GM10248 (cell line): ENCODE measurements at regions not wholly inside any gene's neighbourhood (a gene's known extent, or its start where the extent isn't known, plus 50 kb on each side); places are given as distances from the start of the nearest gene placed in this dataset.
"Not testable (repeated sequence)": the region's sequence is repeated elsewhere in the genome, so short reads cannot be mapped to it uniquely, and the experiment has no call there.

Experiments
- CTCF ChIA-PET: fragments of 300-600 bp; sonication (Branson Sonifier 250); formaldehyde crosslinking; extraction: SDS; loops from one replicate; lab custom pipeline; 2021; ENCODE audit warnings: antibody characterized with exemption; lab: Yijun Ruan, JAX
- POLR2A ChIA-PET: fragments of 350-650 bp; sonication (Branson Sonifier 250); formaldehyde crosslinking; extraction: SDS; loops from one replicate; lab custom pipeline; 2020; ENCODE audit warnings: antibody characterized with exemption; lab: Yijun Ruan, JAX
- DNase-seq: peaks from one replicate; pipeline ENCODE4 v3.0.0; 2012; ENCODE audit errors: extremely low spot score
- CTCF ChIP-seq: IDR thresholded peaks from 2 replicates; pipeline ENCODE4 v1.5.1; 2012; ENCODE audit warnings: mild to moderate bottlenecking, low read depth; ENCODE audit errors: extremely low read depth, missing control alignments, control extremely low read depth

- CTCF ChIA-PET, result interaction anchor here (0.7 to 8.9 kb wide), 13 partner anchors 8 to 169 kb away, joined by 3 to 40 read pairs (median 4); no protein-coding TSS in a partner anchor
- POLR2A ChIA-PET, result no interaction called here
- DNase-seq, result peak; percentile 55
- TF ChIP-seq CTCF, result peak; percentile 9
Measured at GRCh38 chr16:85446951-85447692, 166.0 kb upstream of the GSE1 start.

DNA sequence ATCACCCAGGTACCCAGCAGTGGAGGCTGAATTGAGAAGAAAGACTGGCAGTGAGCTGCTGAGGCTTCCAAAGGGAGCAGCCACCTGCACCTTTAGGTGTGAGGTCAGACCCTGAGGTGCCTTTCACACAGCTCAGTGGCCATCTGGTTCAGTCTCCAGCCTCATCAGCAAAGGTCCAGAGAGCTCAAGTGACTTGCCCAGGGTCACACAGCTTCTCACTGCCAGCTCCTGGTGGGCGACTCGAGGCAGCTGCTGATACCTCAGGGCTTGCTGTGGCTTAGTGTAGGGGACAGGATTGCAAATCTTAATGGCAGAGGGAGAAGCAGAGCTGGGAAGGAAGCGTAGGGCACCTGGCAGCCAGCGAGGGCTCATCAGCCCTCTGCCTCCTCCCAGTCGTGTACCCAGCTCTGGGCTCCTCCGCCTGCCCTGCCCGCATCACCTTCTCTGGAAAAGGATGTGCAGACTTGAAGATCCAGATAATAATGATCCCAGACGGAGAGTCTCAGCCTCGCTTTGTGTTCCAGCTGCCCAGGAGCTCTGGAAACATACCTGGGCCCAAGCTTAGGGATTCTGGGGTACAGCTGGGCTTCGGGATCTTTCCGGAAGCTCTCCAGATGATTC is 165.3 kb upstream of the GSE1 start:
- CTCF ChIA-PET, result interaction anchor here (0.7 to 8.9 kb wide), 13 partner anchors 19 to 271 kb away, joined by 3 to 40 read pairs (median 4); no protein-coding TSS in a partner anchor
- POLR2A ChIA-PET, result no interaction called here
- TF ChIP-seq CTCF, result no peak
- DNase-seq, result no peak

DNA sequence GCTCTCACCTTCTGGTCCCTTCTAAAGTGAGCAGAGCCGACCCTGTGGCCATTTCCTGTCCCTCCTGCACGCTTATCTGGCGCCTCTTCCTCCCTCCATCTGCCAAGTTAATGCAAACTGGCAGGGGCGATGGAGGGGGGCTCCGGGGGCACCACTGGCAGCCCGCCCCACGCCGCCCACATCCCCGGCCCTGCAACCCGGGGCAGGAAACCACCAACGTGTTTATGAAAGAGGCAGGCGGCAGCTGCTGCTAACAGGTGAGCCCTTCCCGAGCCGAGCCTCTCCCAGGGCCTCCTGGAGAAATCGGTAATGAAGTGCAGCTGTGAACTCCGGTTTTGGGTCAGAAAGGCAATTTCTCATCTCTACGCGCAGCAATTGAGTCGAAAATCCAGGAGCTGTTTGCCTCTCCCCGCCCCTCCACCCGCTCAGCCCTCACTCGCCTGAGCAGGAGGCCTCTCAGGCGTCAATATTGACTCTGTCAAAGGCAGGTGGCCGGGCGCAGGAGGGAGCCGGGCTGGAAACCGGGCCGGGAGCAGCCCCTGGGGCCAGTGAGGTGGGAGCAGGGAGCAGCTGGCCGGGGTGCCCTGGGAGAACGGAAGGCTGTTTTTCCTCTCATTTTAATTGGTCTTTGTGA is 164.4 kb upstream of the GSE1 start:
- ChIA-PET CTCF (interaction anchor here (0.9 to 8.9 kb wide), 6 partner anchors 18 to 167 kb away, joined by 3 to 40 read pairs (median 4); no protein-coding TSS in a partner anchor), POLR2A (no interaction called here)
- no peak for DNase-seq
- TF ChIP-seq CTCF, result no peak

GRCh38 chr16:85449191-85449884 is 163.8 kb upstream of the GSE1 start:
- no peak for DNase-seq
- POLR2A ChIA-PET, result no interaction called here
- no peak for TF ChIP-seq CTCF
- CTCF ChIA-PET, result interaction anchor here (2.7 kb wide), 1 partner anchor 28 kb away, joined by 13 read pairs; no protein-coding TSS in a partner anchor

- ChIA-PET POLR2A (no interaction called here), CTCF (no interaction called here)
- TF ChIP-seq CTCF, result no peak
- DNase-seq, result no peak
Measured at GRCh38 chr16:85449885-85450245, 163.3 kb upstream of the GSE1 start.

DNA sequence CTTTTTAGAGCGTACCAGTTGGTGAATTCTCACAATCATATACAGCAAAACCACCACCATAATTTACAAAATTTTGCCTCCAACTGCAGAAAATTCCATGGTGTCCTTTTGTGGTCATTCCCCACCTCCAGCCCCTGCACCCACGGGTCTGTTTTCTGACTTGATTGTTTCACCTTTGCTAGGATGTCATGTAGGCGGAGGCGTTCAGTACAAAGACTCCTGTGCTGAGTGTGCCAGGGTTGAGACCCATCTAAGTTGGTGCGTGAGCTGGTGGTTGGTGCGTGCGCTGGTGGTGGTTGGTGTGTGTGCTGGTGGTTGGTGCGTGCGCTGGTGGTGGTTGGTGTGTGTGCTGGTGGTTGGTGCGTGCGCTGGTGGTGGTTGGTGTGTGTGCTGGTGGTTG is 162.0 kb upstream of the GSE1 start:
- POLR2A ChIA-PET, DNase-seq: not testable (repeated sequence)
- CTCF ChIA-PET, result interaction anchor here (1.7 kb wide), 1 partner anchor 11 kb away, joined by 3 read pairs; no protein-coding TSS in a partner anchor
